HCT116 (cell line): ENCODE measurements at regions not wholly inside any gene's neighbourhood (a gene's known extent, or its start where the extent isn't known, plus 50 kb on each side); places are given as distances from the start of the nearest gene placed in this dataset.

Source experiments
- ATAC-seq: fragments of 200-7000 bp; cut with Tn5 transposase; 2 replicates; pipeline ENCODE4 v1.9.1; 2020; ENCODE audit warnings: mild to moderate bottlenecking, moderate library complexity
- BruUV-seq: library from RNA; stranded (reverse); fragments of 400-500 nt; replicated peaks from 2 replicates; lab custom pipeline; 2021; lab: Mats Ljungman, UMichigan
- CTCF ChIA-PET: fragments of 300-600 bp; sonication (Branson Sonifier 250); formaldehyde crosslinking; loops from one replicate; lab custom pipeline; 2021; ENCODE audit warnings: antibody characterized with exemption; lab: Charles Lee
- POLR2A ChIA-PET: fragments of 300-600, 350-600 bp; sonication (Branson Sonifier 250); formaldehyde crosslinking; loops from one replicate; lab custom pipeline; 2021; ENCODE audit warnings: antibody characterized with exemption; lab: Charles Lee
- RAD21 ChIA-PET, 2 experiments: fragments of 300-600 bp; sonication (Branson Sonifier 250); formaldehyde crosslinking; loops; one replicate each; lab custom pipeline; 2023; ENCODE audit warnings: low total read pairs in 2 of 2; ENCODE audit not compliant: uncharacterized antibody in 2 of 2, unreplicated experiment in 2 of 2, low non-redundant PET in 1 of 2; lab: Charles Lee
- DNase-seq: peaks from one replicate; pipeline ENCODE4 v3.0.0-alpha.2; 2010; ENCODE audit warnings: low read depth, low spot score
- H2AFZ ChIP-seq: fragments of 200-600 bp; shearing (Covaris generic), sonication (generic); 2 replicates; pipeline ENCODE4 v1.6.1; 2017; ENCODE audit warnings: low read depth, mixed run types, mixed read lengths, antibody characterized with exemption, low read length; ENCODE audit not compliant: poor library complexity, severe bottlenecking
- H3K27ac ChIP-seq: 2 replicates; pipeline ENCODE4 v1.5.1; 2012; ENCODE audit warnings: low read depth, low read length
- H3K27me3 ChIP-seq: fragments of 200-600 bp; sonication (generic); 2 replicates; pipeline ENCODE4 v1.6.1; 2016; ENCODE audit warnings: mixed run types, low read length, mixed read lengths; ENCODE audit not compliant: insufficient read depth
- H3K36me3 ChIP-seq, 2 experiments: fragments of 200-500 bp in 1 of 2; fragments of 200-600 bp in 1 of 2; sonication (Bioruptor generic) in 1 of 2; sonication (generic) in 1 of 2; 2 replicates each; pipeline versions ENCODE4 v1.5.1 to v1.6.1; 2014 to 2016; ENCODE audit warnings: low read length in 2 of 2, inconsistent platforms in 1 of 2, mixed read lengths in 1 of 2, mixed run types in 1 of 2; ENCODE audit not compliant: insufficient read depth in 2 of 2, control insufficient read depth in 1 of 2
- H3K4me1 ChIP-seq, 2 experiments: fragments of 200-600 bp in 1 of 2; sonication (generic) in 1 of 2; 2 replicates each; pipeline versions ENCODE4 v1.5.1 to v1.6.1; 2012 to 2017; ENCODE audit warnings: low read length in 2 of 2, inconsistent platforms in 1 of 2, mild to moderate bottlenecking in 1 of 2, mixed read lengths in 1 of 2, mixed run types in 1 of 2, moderate library complexity in 1 of 2; ENCODE audit not compliant: insufficient read depth in 2 of 2, control insufficient read depth in 1 of 2
- H3K4me2 ChIP-seq: fragments of 200-600 bp; sonication (generic); 2 replicates; pipeline ENCODE4 v1.6.1; 2017; ENCODE audit warnings: mixed run types, low read length, mixed read lengths
- H3K4me3 ChIP-seq, 2 experiments: fragments of 200-600 bp in 1 of 2; sonication (generic) in 1 of 2; replicated peaks in 1 of 2; 2 replicates each; pipeline ENCODE4 v1.5.1; 2011 to 2016; ENCODE audit warnings: low read length in 2 of 2, control low read depth in 1 of 2, low read depth in 1 of 2, mild to moderate bottlenecking in 1 of 2, mixed read lengths in 1 of 2, mixed run types in 1 of 2
- H3K79me2 ChIP-seq: fragments of 200-600 bp; sonication (generic); 2 replicates; pipeline ENCODE4 v1.6.1; 2017; ENCODE audit warnings: mild to moderate bottlenecking, mixed run types, low read length, moderate library complexity, mixed read lengths; ENCODE audit not compliant: insufficient read depth
- H3K9ac ChIP-seq: fragments of 200-600 bp; sonication (generic); 2 replicates; pipeline ENCODE4 v1.6.1; 2016; ENCODE audit warnings: low read length, mixed read lengths
- H3K9me2 ChIP-seq: fragments of 200-600 bp; sonication (generic), shearing (Covaris generic); 2 replicates; pipeline ENCODE4 v1.6.1; 2017; ENCODE audit warnings: mixed run types, mild to moderate bottlenecking, moderate library complexity; ENCODE audit not compliant: insufficient read depth
- H3K9me3 ChIP-seq, 2 experiments: fragments of 200-500 bp in 1 of 2; fragments of 200-600 bp in 1 of 2; sonication (Bioruptor generic) in 1 of 2; sonication (generic) in 1 of 2; 2 replicates each; pipeline ENCODE4 v1.6.1; 2014 to 2017; ENCODE audit warnings: low read length in 2 of 2, mixed read lengths in 2 of 2, inconsistent platforms in 1 of 2, low read depth in 1 of 2, mild to moderate bottlenecking in 1 of 2, mixed run types in 1 of 2, moderate library complexity in 1 of 2; ENCODE audit not compliant: control insufficient read depth in 1 of 2, insufficient read depth in 1 of 2
- H4K20me1 ChIP-seq: fragments of 200-600 bp; sonication (generic), shearing (Covaris generic); 2 replicates; pipeline ENCODE4 v1.6.1; 2017; ENCODE audit warnings: mixed run types, mild to moderate bottlenecking, moderate library complexity; ENCODE audit not compliant: insufficient read depth
- EZH2 ChIP-seq: fragments of 200-600 bp; sonication (generic); IDR thresholded peaks from 2 replicates; pipeline ENCODE4 v1.6.1; 2017; ENCODE audit warnings: antibody characterized with exemption, mixed run types
- POLR2AphosphoS5 ChIP-seq: IDR thresholded peaks from 2 replicates; pipeline ENCODE4 v1.6.1; 2011; ENCODE audit warnings: mild to moderate bottlenecking, low read depth, low read length, moderate library complexity
- SIN3A ChIP-seq: IDR thresholded peaks from 2 replicates; pipeline ENCODE4 v1.6.1; 2012; ENCODE audit warnings: low read depth
- ZNF274 ChIP-seq: fragments of 200-500 bp; sonication (Bioruptor generic); IDR thresholded peaks from 2 replicates; pipeline ENCODE4 v1.6.1; 2014; ENCODE audit warnings: mild to moderate bottlenecking, low read depth, low read length, inconsistent platforms
- intact Hi-C: fragments of 100-400 bp; cut with micrococcal nuclease; formaldehyde crosslinking; loops from 2 replicates; pipeline ENCODE4 v1.10.0; 2022
- TF ChIP-seq, protein P1 (sequence below), 3 experiments: fragments of 200-600 bp in 1 of 3; sonication (generic) in 1 of 3; IDR thresholded peaks in 2 of 3; conservative IDR thresholded peaks in 1 of 3; 2 replicates each; pipeline ENCODE4 v1.5.1; 2012 to 2017; ENCODE audit warnings: low read depth in 2 of 3, low read length in 2 of 3, antibody characterized with exemption in 1 of 3, borderline replicate concordance in 1 of 3, control low read depth in 1 of 3, mild to moderate bottlenecking in 1 of 3, mixed read lengths in 1 of 3, mixed run types in 1 of 3, moderate library complexity in 1 of 3; ENCODE audit not compliant: insufficient read depth in 1 of 3
- TF ChIP-seq, protein P2 (sequence below): IDR thresholded peaks from 2 replicates; pipeline ENCODE4 v1.6.1; 2012; ENCODE audit warnings: low read depth

DNA sequence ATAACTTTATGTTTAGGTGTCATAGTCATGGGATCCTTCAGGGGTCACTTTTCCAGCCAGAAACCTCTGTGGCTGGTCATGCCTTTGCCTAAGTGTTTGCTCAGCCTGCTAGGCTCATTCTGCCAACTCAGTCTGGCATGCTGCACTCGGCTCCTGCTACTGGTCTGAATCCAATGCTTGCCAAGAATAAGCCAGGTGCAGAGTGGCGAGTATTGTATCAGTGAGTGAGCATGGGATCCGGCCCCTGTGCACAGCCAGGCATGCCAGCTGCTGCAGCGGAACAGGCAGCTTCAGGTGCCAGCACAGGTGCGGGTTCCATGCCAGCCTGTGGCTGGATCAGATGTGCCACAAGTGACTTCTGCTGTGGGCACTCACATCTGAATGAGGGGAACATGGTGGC is 1269.3 kb upstream of the CNTN5 start (continued):
- TF ChIP-seq EZH2 = no peak

DNA sequence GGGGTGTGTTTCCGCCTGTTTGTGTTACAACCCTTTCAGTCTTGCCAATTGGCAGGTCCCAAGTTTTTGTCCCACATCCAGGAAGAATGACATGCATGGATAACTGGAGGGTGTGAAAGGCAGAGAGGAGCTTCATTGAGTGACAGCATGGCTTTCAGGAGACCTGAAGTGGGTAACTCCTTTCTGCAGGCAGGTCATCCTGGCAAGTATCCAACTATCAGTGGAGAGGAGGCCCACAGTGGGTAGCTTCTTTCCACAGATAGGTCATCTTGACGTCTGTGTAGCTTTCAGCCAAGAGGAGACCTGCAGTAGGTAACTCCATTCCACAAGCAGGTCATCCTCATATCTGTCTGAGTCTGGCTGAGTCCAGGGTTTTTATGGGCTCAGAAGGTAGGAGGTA is 1268.8 kb upstream of the CNTN5 start:
- Histone ChIP-seq H3K4me3 (no peak overlapping the region), H3K9me3 (peaks cover 10 to 19% of the 10 kb centered on the region in 2 experiments; a peak in 2 of 4 replicates), H3K36me3 (no peaks in the 10 kb centered on the region), H3K4me1 (no peaks in the 10 kb centered on the region), H2AFZ (no peak overlapping the region), H3K27me3 (no peaks in the 10 kb centered on the region), H3K9me2 (no peaks in the 10 kb centered on the region), H3K79me2 (no peaks in the 10 kb centered on the region), H3K27ac (no peak overlapping the region), H4K20me1 (no peaks in the 10 kb centered on the region), H3K4me2 (no peak overlapping the region), H3K9ac (no peak overlapping the region)
- TF ChIP-seq SIN3A (no peak), POLR2AphosphoS5 (no peak), ZNF274 (no peak)
- TF ChIP-seq, protein P1, sequence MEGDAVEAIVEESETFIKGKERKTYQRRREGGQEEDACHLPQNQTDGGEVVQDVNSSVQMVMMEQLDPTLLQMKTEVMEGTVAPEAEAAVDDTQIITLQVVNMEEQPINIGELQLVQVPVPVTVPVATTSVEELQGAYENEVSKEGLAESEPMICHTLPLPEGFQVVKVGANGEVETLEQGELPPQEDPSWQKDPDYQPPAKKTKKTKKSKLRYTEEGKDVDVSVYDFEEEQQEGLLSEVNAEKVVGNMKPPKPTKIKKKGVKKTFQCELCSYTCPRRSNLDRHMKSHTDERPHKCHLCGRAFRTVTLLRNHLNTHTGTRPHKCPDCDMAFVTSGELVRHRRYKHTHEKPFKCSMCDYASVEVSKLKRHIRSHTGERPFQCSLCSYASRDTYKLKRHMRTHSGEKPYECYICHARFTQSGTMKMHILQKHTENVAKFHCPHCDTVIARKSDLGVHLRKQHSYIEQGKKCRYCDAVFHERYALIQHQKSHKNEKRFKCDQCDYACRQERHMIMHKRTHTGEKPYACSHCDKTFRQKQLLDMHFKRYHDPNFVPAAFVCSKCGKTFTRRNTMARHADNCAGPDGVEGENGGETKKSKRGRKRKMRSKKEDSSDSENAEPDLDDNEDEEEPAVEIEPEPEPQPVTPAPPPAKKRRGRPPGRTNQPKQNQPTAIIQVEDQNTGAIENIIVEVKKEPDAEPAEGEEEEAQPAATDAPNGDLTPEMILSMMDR (IDR thresholded peaks at IDR 0.05 in 2 of 3, conservative IDR thresholded peaks at IDR 0.05 in 1 of 3; ENCODE audit: borderline replicate concordance in 1 of 3, insufficient read depth in 1 of 3, low read depth in 2 of 3, low read length in 2 of 3) = no peak
- TF ChIP-seq, protein P2, sequence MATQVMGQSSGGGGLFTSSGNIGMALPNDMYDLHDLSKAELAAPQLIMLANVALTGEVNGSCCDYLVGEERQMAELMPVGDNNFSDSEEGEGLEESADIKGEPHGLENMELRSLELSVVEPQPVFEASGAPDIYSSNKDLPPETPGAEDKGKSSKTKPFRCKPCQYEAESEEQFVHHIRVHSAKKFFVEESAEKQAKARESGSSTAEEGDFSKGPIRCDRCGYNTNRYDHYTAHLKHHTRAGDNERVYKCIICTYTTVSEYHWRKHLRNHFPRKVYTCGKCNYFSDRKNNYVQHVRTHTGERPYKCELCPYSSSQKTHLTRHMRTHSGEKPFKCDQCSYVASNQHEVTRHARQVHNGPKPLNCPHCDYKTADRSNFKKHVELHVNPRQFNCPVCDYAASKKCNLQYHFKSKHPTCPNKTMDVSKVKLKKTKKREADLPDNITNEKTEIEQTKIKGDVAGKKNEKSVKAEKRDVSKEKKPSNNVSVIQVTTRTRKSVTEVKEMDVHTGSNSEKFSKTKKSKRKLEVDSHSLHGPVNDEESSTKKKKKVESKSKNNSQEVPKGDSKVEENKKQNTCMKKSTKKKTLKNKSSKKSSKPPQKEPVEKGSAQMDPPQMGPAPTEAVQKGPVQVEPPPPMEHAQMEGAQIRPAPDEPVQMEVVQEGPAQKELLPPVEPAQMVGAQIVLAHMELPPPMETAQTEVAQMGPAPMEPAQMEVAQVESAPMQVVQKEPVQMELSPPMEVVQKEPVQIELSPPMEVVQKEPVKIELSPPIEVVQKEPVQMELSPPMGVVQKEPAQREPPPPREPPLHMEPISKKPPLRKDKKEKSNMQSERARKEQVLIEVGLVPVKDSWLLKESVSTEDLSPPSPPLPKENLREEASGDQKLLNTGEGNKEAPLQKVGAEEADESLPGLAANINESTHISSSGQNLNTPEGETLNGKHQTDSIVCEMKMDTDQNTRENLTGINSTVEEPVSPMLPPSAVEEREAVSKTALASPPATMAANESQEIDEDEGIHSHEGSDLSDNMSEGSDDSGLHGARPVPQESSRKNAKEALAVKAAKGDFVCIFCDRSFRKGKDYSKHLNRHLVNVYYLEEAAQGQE = no peak
- ChIA-PET RAD21 (no interaction called here), CTCF (no interaction called here), POLR2A (no interaction called here)
- intact Hi-C loops = no loop called here
- no TSS peak for BruUV-seq
- DNase-seq = no peak
- ATAC-seq = no peak
